ENCODE measurements at regions not wholly inside any gene's neighbourhood (a gene's known extent, or its start where the extent isn't known, plus 50 kb on each side); places are given as distances from the start of the nearest gene placed in this dataset.
A peak's percentile ranks its signal among the peaks of the same experiment; 100 is the strongest.

DNA sequence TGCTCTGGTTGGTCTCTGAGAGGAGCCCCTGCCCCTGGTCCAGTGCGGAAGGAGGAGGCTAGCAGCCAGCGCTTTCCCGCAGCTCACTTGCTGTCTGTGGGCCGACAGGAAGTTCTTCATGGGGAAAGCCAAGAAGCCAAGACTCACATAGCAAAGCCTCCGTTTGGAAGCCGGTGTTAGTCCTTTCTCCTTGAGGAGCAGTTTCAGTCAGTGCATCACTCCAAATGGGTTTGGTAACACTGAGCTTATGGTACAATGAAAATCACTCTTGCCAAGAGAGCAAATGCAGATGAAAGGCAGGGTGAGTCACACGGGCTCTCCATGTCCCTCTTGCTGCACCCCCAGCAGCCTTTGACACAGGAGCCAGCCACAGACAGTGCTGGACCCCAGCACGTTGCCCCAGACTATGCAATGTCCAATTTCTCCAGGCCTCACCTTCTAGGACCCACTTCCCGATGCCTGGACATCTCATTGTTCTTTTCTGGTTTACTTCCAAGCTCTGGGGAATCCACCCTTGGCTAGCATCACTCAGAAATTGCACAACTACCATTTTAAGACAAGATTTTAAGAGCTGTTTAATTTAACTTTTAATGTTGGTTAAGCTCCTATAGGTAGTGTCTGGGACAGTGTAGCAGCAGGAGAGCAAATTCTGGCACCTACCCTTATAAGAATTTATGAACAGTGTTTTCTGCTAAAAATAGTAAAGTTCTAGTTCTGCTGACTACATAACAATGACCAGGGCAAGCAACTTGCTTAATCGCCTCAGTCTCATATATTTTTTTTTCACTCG is 174.9 kb downstream of the ASB1 start:
- WGBS, 2 donors = 62 to 64% methylated on average over 11 of the region's 11 CpGs
- no peak for TF ChIP-seq CTCF (IDR thresholded peaks at IDR 0.05)
- Histone ChIP-seq H3K4me1 (no peaks in the 10 kb centered on the region), H3K27ac (no peak overlapping the region), H3K27me3 (no peaks in the 10 kb centered on the region), H3K36me3 (no peaks in the 10 kb centered on the region), H3K9me3 (no peaks in the 10 kb centered on the region), H3K4me3 (no peak overlapping the region)
- DNase-seq (no peak), ATAC-seq (peak in 3 of 4 donors; percentile 16 to 46 (median 31)), FAIRE-seq (no peak)
- intact Hi-C loops (cut with DNase I) = no loop called here

- FAIRE-seq (no peak), DNase-seq (no peak), ATAC-seq (no peak)
- no peaks in the 10 kb centered on the region for H3K4me1 ChIP-seq
- no peak overlapping the region for H3K27ac ChIP-seq
- 39 to 55% methylated on average over 6 of the region's 6 CpGs for WGBS, 2 donors
- intact Hi-C loops (cut with DNase I) = no loop called here
- H3K27me3 ChIP-seq = no peaks in the 10 kb centered on the region
- no peak for TF ChIP-seq CTCF (IDR thresholded peaks at IDR 0.05)
- no peaks in the 10 kb centered on the region for H3K36me3 ChIP-seq
- H3K4me3 ChIP-seq = no peak overlapping the region
- H3K9me3 ChIP-seq = no peaks in the 10 kb centered on the region
Observed at GRCh38 chr2:238602223-238602960, 175.7 kb downstream of the ASB1 start.

GRCh38 chr2:238603596-238603995 is 176.9 kb downstream of the ASB1 start:
- Histone ChIP-seq H3K27ac (no peak overlapping the region), H3K4me3 (no peak overlapping the region), H3K36me3 (no peaks in the 10 kb centered on the region), H3K9me3 (no peaks in the 10 kb centered on the region), H3K4me1 (no peaks in the 10 kb centered on the region), H3K27me3 (no peaks in the 10 kb centered on the region)
- DNase-seq (no peak), ATAC-seq (no peak), FAIRE-seq (no peak)
- intact Hi-C loops (cut with DNase I) = no loop called here
- no peak for TF ChIP-seq CTCF (IDR thresholded peaks at IDR 0.05)

DNA sequence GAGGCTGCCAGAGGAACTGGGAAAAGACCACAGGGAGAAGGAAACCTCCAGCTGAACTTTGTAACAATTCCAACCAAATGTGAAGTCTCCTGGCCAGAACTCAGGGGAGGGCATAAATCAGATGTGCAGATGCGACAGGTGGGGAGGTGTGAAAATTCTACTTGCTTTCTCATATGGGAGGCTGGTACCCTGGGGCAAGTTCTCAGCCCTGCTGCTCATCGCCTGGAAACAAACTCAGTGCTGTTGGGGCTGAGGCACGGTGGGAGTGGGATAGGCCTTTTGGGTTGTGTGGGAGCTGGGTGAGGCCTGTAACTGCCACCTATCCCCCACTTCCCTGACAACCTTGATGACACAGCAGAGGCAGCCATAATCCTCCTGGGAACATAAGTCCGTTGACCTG is 179.6 kb downstream of the ASB1 start:
- ATAC-seq (no peak), FAIRE-seq (no peak), DNase-seq (no peak)
- Histone ChIP-seq H3K4me3 (no peak overlapping the region), H3K27me3 (no peaks in the 10 kb centered on the region), H3K27ac (no peak overlapping the region), H3K9me3 (no peaks in the 10 kb centered on the region), H3K4me1 (no peaks in the 10 kb centered on the region), H3K36me3 (no peaks in the 10 kb centered on the region)
- intact Hi-C loops (cut with DNase I) = no loop called here
- no peak for TF ChIP-seq CTCF (IDR thresholded peaks at IDR 0.05)
- WGBS, 2 donors = 76 to 78% methylated on average over 4 of the region's 4 CpGs

GRCh38 chr2:238613610-238614009 is 186.9 kb downstream of the ASB1 start:
- FAIRE-seq (no peak), ATAC-seq (no peak), DNase-seq (no peak)
- TF ChIP-seq CTCF (IDR thresholded peaks at IDR 0.05) = no peak
- Histone ChIP-seq H3K36me3 (no peaks in the 10 kb centered on the region), H3K4me1 (no peaks in the 10 kb centered on the region), H3K27ac (no peak overlapping the region), H3K4me3 (no peak overlapping the region), H3K9me3 (no peaks in the 10 kb centered on the region), H3K27me3 (no peaks in the 10 kb centered on the region)
- WGBS, 2 donors = 65 to 67% methylated on average over 5 of the region's 5 CpGs
- intact Hi-C loops (cut with DNase I) = no loop called here

All from pancreas (tissue), 10 donors.